Retinal pigment epithelial cell (primary cell): ENCODE measurements at regions not wholly inside any gene's neighbourhood (a gene's known extent, or its start where the extent isn't known, plus 50 kb on each side); places are given as distances from the start of the nearest gene placed in this dataset.

Experiments
- DNase-seq: peaks from one replicate; pipeline ENCODE4 v3.0.0-alpha.2; 2010; ENCODE audit warnings: low read depth
- H3K4me3 ChIP-seq: 2 replicates; pipeline ENCODE4 v1.5.1; 2011; ENCODE audit warnings: mild to moderate bottlenecking, low read length, control low read depth, moderate library complexity
- TF ChIP-seq, protein P1 (sequence below): conservative IDR thresholded peaks from 2 replicates; pipeline ENCODE4 v1.5.1; 2011; ENCODE audit warnings: low read depth, low read length, control low read depth, inconsistent platforms

DNA sequence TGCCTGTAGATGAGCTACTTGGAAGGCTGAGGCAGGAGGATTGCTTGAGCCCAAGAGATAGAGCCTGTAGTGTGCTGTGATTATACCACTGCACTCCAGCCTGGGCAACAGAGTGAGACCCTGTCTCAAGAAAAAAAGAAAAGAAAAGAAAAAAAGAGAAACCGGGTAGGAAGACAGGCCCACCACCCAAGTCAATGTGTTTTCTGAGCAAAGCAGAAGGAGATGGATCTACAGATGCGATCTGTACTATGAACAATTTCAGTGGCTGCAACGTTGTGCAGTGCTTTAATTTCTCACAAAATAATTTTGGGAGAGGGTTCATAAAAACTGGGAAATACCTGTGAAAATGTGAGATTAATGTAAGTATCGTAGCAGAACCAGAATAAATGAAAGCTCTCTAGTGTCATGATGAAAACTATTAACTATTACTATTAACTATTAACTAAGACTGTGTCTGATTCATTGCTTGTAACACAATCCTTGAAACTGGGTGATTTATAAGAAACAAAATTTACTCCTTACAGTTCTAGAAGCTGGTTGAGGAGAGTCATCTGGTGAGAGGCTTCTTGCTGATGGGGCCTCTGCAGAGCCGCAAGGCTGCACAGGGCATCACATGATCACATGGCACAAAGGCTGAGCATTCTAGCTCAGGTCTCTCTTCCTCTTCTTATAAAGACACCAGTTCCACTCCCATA lies 233.1 kb upstream of the ZNF217 start:
- TF ChIP-seq, protein P1, sequence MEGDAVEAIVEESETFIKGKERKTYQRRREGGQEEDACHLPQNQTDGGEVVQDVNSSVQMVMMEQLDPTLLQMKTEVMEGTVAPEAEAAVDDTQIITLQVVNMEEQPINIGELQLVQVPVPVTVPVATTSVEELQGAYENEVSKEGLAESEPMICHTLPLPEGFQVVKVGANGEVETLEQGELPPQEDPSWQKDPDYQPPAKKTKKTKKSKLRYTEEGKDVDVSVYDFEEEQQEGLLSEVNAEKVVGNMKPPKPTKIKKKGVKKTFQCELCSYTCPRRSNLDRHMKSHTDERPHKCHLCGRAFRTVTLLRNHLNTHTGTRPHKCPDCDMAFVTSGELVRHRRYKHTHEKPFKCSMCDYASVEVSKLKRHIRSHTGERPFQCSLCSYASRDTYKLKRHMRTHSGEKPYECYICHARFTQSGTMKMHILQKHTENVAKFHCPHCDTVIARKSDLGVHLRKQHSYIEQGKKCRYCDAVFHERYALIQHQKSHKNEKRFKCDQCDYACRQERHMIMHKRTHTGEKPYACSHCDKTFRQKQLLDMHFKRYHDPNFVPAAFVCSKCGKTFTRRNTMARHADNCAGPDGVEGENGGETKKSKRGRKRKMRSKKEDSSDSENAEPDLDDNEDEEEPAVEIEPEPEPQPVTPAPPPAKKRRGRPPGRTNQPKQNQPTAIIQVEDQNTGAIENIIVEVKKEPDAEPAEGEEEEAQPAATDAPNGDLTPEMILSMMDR = no peak
- no peak overlapping the region for H3K4me3 ChIP-seq
- DNase-seq = no peak

DNA sequence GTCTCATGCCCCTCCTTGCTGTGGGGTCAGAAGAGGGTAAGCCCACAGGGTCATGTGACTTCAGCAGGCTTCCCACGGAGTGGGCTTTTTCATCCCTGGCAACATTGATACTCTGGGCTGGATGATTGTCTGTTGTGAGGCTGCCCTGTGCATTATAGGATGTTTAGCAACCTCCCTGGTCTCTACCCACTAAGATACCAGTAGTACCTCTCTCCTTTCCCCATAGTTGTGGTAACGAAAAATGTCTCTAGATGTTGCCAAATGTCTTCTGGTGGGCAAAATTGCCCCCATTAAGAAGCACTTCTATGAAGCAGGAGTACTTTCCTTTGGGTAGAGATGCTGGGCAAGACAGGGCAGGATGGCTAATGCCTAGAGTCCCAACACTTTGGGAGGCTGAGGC lies 232.5 kb upstream of the ZNF217 start:
- TF ChIP-seq, protein P1 = no peak
- DNase-seq = no peak
- H3K4me3 ChIP-seq = no peak overlapping the region

DNA sequence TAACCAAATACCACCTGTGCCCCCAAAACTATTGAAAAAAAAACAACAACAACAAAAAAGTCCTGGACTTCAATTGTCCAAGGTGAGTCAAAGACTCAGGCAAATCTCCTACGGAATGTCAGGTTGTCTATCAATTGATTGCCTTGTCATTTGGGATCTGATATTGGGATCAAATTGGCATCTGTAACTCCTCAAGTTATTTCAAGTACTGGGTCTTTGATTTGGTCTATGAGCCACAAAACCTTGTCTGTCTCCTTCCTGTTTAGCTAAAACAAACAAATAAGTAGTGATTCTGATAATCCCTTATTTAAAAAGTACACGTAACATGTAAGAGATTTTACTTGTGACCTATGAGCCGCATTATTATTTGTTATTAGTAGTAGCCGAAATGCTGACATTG lies 231.6 kb upstream of the ZNF217 start:
- no peak overlapping the region for H3K4me3 ChIP-seq
- DNase-seq = no peak
- TF ChIP-seq, protein P1 = no peak

DNA sequence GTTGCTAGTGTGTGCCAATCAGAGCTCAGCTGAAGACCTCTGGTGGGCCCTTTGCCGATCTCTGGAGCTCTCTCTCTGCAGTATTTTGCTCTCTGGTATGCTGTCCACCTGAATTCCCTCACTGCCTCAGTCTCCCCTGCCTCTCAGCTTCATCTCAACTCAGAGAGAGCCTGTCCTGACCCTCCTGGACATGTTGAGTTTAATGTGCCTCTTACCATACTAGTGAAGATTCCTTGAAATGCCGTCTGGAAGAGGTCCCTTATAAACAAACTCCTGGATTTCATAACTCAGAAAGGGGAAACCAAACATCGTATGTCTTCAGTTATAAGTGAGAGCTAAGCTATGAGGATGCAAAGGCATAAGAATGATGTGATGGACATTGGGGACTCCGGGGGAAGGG lies 231.1 kb upstream of the ZNF217 start:
- TF ChIP-seq, protein P1 = no peak
- DNase-seq = no peak
- no peak overlapping the region for H3K4me3 ChIP-seq

DNA sequence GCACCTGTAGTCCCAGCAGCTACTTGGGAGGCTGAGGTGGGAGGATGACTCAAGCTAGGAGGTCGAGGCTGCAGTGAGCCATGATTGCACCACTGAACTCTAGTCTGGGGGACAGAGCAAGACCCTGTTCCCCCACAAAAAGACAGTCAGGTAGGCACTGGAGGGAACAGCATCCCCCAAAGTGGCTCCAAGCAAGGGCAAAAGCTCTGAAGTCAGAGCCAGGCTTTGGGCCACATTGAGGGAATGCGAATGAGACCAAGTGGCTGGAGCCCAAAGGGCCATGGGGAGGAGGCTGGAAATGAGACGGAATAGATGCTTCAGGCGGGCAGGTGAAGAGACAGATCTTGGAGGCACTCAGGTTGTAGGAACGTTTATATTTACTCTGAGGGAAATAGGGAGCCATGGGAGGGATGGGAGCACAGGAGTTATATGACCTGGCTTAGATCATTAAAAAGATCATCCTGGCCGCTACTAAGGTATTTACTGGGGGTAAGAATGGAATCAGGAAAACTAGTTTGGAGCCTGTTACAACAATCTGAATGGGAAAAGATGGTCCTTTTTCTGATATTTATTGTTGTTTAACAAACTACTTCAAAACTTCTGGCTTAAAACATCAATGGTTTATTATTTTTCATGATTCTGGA lies 229.6 kb upstream of the ZNF217 start:
- TF ChIP-seq, protein P1 = no peak
- no peak overlapping the region for H3K4me3 ChIP-seq
- DNase-seq = no peak

DNA sequence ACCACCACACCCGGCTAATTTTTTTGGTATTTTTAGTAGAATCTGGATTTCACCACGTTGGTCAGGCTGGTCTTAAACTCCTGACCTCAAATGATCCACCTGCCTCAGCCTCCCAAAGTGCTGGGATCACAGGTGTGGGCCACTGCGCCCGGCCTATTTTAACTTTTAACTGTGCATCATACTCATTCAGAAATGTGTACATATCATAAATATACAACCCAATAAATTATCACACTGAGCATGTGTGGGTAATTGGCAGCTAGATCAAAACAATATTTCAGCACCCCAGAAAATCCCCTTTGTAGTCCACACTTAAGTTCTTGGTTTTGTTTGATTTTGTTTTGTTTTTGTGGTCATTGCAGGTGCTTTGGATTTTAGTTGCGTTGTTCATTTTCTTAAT lies 228.9 kb upstream of the ZNF217 start:
- DNase-seq = no peak
- no peak overlapping the region for H3K4me3 ChIP-seq
- TF ChIP-seq, protein P1 = no peak

DNA sequence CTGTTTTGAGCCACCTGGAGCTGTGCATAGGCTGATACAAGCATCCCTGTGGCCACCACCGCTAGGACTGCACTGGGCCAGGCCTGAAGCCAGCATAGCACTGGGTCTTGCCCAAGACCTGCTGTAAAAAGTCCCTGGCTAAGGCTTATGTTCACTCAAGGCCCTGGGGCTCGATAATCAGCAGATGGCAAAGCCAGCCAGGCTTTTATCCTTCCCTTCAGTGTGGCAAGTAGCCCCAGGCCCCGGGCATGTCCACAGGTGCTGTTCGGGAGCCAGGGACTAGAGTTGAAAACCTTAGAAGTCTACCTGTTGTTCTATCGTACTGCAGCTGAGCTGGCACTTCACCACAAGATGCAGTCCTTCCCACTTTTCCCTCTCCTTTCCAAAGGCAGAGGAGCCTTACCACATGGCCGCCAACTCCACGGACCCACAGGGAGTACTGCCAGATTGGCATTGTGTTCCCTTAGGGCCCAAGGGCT lies 226.4 kb upstream of the ZNF217 start:
- TF ChIP-seq, protein P1 = no peak

More for the DNA sequence above, 226.4 kb upstream of the ZNF217 start:
- DNase-seq = no peak
- H3K4me3 ChIP-seq = no peak overlapping the region
